Hepatocyte (in vitro differentiated cells): ENCODE measurements at regions not wholly inside any gene's neighbourhood (a gene's known extent, or its start where the extent isn't known, plus 50 kb on each side); places are given as distances from the start of the nearest gene placed in this dataset.

ENCODE experiments used
- DNase-seq: peaks from one replicate; pipeline ENCODE4 v3.0.0-alpha.2; 2016; ENCODE audit warnings: low spot score
- H2AFZ ChIP-seq: fragments of 200-600 bp; sonication (generic); 2 replicates; pipeline ENCODE4 v1.6.0; 2016; ENCODE audit warnings: antibody characterized with exemption, mild to moderate bottlenecking
- H3K27ac ChIP-seq: fragments of 200-600 bp; sonication (generic); 2 replicates; pipeline ENCODE4 v1.5.1; 2016; ENCODE audit warnings: mild to moderate bottlenecking
- H3K27me3 ChIP-seq: fragments of 200-600 bp; sonication (generic); 2 replicates; pipeline ENCODE4 v1.6.1; 2016
- H3K36me3 ChIP-seq: fragments of 200-600 bp; sonication (generic); replicated peaks from 2 replicates; pipeline ENCODE4 v1.5.1; 2016; ENCODE audit warnings: low read depth; ENCODE audit not compliant: insufficient read depth
- H3K4me1 ChIP-seq: fragments of 200-600 bp; sonication (generic); 2 replicates; pipeline ENCODE4 v1.5.1; 2016; ENCODE audit warnings: mild to moderate bottlenecking, moderate library complexity; ENCODE audit not compliant: insufficient read depth
- H3K4me2 ChIP-seq: fragments of 200-600 bp; sonication (generic); 2 replicates; pipeline ENCODE4 v1.6.0; 2016
- H3K4me3 ChIP-seq: fragments of 200-600 bp; sonication (generic); 2 replicates; pipeline ENCODE4 v1.5.1; 2016; ENCODE audit warnings: mild to moderate bottlenecking
- H3K79me2 ChIP-seq: fragments of 200-600 bp; sonication (generic); 2 replicates; pipeline ENCODE4 v1.6.0; 2017; ENCODE audit warnings: mild to moderate bottlenecking
- H3K9me2 ChIP-seq: fragments of 200-600 bp; sonication (generic); replicated peaks from 2 replicates; pipeline ENCODE4 v1.6.0; 2017; ENCODE audit warnings: mild to moderate bottlenecking; ENCODE audit not compliant: insufficient read depth
- H3K9me3 ChIP-seq: fragments of 200-600 bp; sonication (generic); 2 replicates; pipeline ENCODE4 v1.5.1; 2016; ENCODE audit warnings: low read depth, mild to moderate bottlenecking
- H4K20me1 ChIP-seq: fragments of 200-600 bp; sonication (generic); 2 replicates; pipeline ENCODE4 v1.6.0; 2016; ENCODE audit warnings: mild to moderate bottlenecking; ENCODE audit not compliant: insufficient read depth, poor library complexity, severe bottlenecking
- CTCF ChIP-seq: fragments of 200-600 bp; sonication (generic); IDR thresholded peaks from 2 replicates; pipeline ENCODE4 v1.5.1; 2016; ENCODE audit warnings: antibody characterized with exemption, mild to moderate bottlenecking; ENCODE audit not compliant: poor library complexity
- EZH2 ChIP-seq: fragments of 200-600 bp; sonication (generic); IDR thresholded peaks from 2 replicates; pipeline ENCODE4 v1.6.1; 2016; ENCODE audit warnings: antibody characterized with exemption, mild to moderate bottlenecking, borderline replicate concordance
- EZH2phosphoT487 ChIP-seq: fragments of 200-600 bp; sonication (generic); IDR thresholded peaks from one replicate; pipeline ENCODE4 v1.6.1; 2018; ENCODE audit warnings: antibody characterized with exemption, mild to moderate bottlenecking, low read depth, moderate library complexity; ENCODE audit not compliant: unreplicated experiment, severe bottlenecking
- WGBS: methylation state at CpG from one replicate; pipeline ENCODE4 v1.1.6; 2016; ENCODE audit warnings: low lambda C conversion rate; ENCODE audit errors: missing lambda C conversion rate; 5-methylcytosine and 5-hydroxymethylcytosine counted together

- H3K36me3 ChIP-seq = no peaks in the 10 kb centered on the region
- no peak overlapping the region for H3K4me3 ChIP-seq
- H3K4me2 ChIP-seq = no peak overlapping the region
- no peak overlapping the region for H3K27ac ChIP-seq
- no peaks in the 10 kb centered on the region for H3K9me3 ChIP-seq
- no peaks in the 10 kb centered on the region for H3K27me3 ChIP-seq
- no peak for TF ChIP-seq EZH2phosphoT487
- H2AFZ ChIP-seq = no peak overlapping the region
- H4K20me1 ChIP-seq = no peaks in the 10 kb centered on the region
- H3K4me1 ChIP-seq = no peaks in the 10 kb centered on the region
- H3K79me2 ChIP-seq = no peaks in the 10 kb centered on the region
- DNase-seq = no peak
- WGBS = 93% methylated on average over 9 of the region's 9 CpGs
- no peaks in the 10 kb centered on the region for H3K9me2 ChIP-seq
These were observed 406.3 kb upstream of the PIK3C3 start for GRCh38 chr18:41548521-41549260.

- no peaks in the 10 kb centered on the region for H4K20me1 ChIP-seq
- no peaks in the 10 kb centered on the region for H3K9me3 ChIP-seq
- no peaks in the 10 kb centered on the region for H3K4me1 ChIP-seq
- no peak for TF ChIP-seq EZH2phosphoT487
- TF ChIP-seq EZH2 = no peak
- no peak for TF ChIP-seq CTCF
- H3K27me3 ChIP-seq = no peaks in the 10 kb centered on the region
- H3K4me2 ChIP-seq = no peak overlapping the region
- no peaks in the 10 kb centered on the region for H3K9me2 ChIP-seq
- no peaks in the 10 kb centered on the region for H3K79me2 ChIP-seq
- DNase-seq = no peak
- H3K4me3 ChIP-seq = no peak overlapping the region
- H3K36me3 ChIP-seq = no peaks in the 10 kb centered on the region
- no peak overlapping the region for H3K27ac ChIP-seq
- WGBS = 69% methylated on average over 2 of the region's 2 CpGs
- no peak overlapping the region for H2AFZ ChIP-seq
These were observed 409.7 kb upstream of the PIK3C3 start for GRCh38 chr18:41545091-41545888.

- Histone ChIP-seq H4K20me1 (no peaks in the 10 kb centered on the region), H3K79me2 (no peaks in the 10 kb centered on the region), H3K27ac (no peak overlapping the region), H3K4me3 (no peak overlapping the region), H3K4me1 (no peaks in the 10 kb centered on the region), H2AFZ (no peak overlapping the region), H3K9me3 (no peaks in the 10 kb centered on the region), H3K36me3 (no peaks in the 10 kb centered on the region), H3K9me2 (no peaks in the 10 kb centered on the region), H3K4me2 (no peak overlapping the region), H3K27me3 (no peaks in the 10 kb centered on the region)
- WGBS = 28% methylated on average over 1 of the region's 1 CpG
- TF ChIP-seq EZH2phosphoT487 (no peak), EZH2 (no peak), CTCF (no peak)
- no peak for DNase-seq
These were observed 411.2 kb upstream of the PIK3C3 start for GRCh38 chr18:41543815-41544214.

GRCh38 chr18:41540237-41540871 lies 414.7 kb upstream of the PIK3C3 start:
- Histone ChIP-seq H3K27ac (no peak overlapping the region), H3K4me3 (no peak overlapping the region), H2AFZ (no peak overlapping the region), H3K79me2 (no peaks in the 10 kb centered on the region), H3K36me3 (no peaks in the 10 kb centered on the region), H4K20me1 (no peaks in the 10 kb centered on the region), H3K4me1 (no peaks in the 10 kb centered on the region), H3K9me3 (no peaks in the 10 kb centered on the region), H3K9me2 (no peaks in the 10 kb centered on the region), H3K27me3 (no peaks in the 10 kb centered on the region), H3K4me2 (no peak overlapping the region)
- TF ChIP-seq CTCF = no peak
- no peak for TF ChIP-seq EZH2
- no peak for TF ChIP-seq EZH2phosphoT487
- no peak for DNase-seq
- WGBS = 72% methylated on average over 3 of the region's 3 CpGs
